Tibial artery (tissue), 4 donors: ENCODE measurements at regions not wholly inside any gene's neighbourhood (a gene's known extent, or its start where the extent isn't known, plus 50 kb on each side); places are given as distances from the start of the nearest gene placed in this dataset.

ENCODE experiments used
- DNase-seq, 2 donors: peaks; one replicate each; pipeline ENCODE4 v3.0.0-alpha.2; 2019
- H3K27ac ChIP-seq, 2 donors: fragments of 200-600 bp; sonication (generic) in 1 of 2; 1 replicate in 1 of 2; 2 replicates in 1 of 2; pipeline ENCODE4 v1.5.1; 2018 to 2019; ENCODE audit warnings: mild to moderate bottlenecking in 1 of 2
- H3K27me3 ChIP-seq, 2 donors: fragments of 200-600 bp; sonication (generic) in 1 of 2; one replicate each; pipeline versions ENCODE4 v1.5.1 to v1.6.0; 2016 to 2019
- H3K36me3 ChIP-seq, 3 donors: fragments of 200-600 bp; sonication (generic) in 2 of 3; one replicate each; pipeline ENCODE4 v1.5.1; 2016 to 2019; ENCODE audit warnings: mild to moderate bottlenecking in 2 of 3
- H3K4me1 ChIP-seq, 4 donors: fragments of 200-600 bp; sonication (generic) in 2 of 4; 1 replicate in 3 of 4; 2 replicates in 1 of 4; pipeline ENCODE4 v1.5.1; 2016 to 2019
- H3K4me3 ChIP-seq, 2 donors: fragments of 200-600 bp; sonication (generic) in 1 of 2; 1 replicate in 1 of 2; 2 replicates in 1 of 2; pipeline ENCODE4 v1.5.1; 2018 to 2019; ENCODE audit warnings: mild to moderate bottlenecking in 2 of 2
- H3K9me3 ChIP-seq, 3 donors: fragments of 200-600 bp; sonication (generic) in 1 of 3; one replicate each; pipeline ENCODE4 v1.5.1; 2016 to 2019
- intact Hi-C: fragments of 100-400 bp; cut with DNase I; formaldehyde crosslinking; loops from one replicate; pipeline ENCODE4 v1.15.0; 2023; ENCODE audit warnings: low total_unique reads
- TF ChIP-seq, protein P1 (sequence below), 2 experiments: fragments of 200-600 bp in 1 of 2; fragments of 450-650 bp in 1 of 2; IDR thresholded peaks; one replicate each; pipeline ENCODE4 v1.5.1; 2017 to 2019; ENCODE audit warnings: antibody characterized with exemption in 2 of 2, mild to moderate bottlenecking in 1 of 2, moderate library complexity in 1 of 2

DNA sequence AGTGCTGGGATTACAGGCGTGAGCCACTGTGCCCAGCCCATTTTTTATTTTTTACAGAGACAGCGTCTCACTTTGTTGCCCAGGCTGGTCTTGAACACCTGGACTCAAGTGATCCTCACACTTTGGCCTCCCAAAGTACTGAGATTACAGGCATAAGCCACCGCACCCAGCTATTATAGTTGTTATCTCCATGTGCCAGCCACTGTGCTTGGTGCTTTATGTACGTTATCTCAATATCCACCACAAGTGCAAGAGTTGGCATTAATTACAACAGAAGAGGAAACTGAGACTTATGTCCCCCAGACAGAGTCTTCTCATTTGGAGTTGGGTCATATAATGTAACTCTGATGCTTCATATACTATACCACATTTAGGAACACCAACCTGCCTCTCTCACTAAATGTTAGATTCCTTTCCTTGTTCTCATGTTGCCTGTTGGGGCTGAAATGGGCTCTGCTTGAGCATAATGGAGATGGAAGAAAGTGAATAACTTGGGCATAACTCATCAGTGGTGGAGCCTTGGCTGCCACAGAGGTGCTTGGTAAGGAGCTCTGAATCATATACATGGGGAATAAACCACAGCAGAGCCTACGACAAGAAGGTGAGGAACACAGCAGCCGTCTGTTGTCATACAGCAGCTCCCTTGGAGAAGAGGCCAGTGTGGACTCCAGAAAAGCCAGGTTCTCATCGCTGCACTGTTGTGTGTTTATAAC lies 84.3 kb downstream of the SPRY1 start:
- DNase-seq: no peak
- TF ChIP-seq, protein P1, sequence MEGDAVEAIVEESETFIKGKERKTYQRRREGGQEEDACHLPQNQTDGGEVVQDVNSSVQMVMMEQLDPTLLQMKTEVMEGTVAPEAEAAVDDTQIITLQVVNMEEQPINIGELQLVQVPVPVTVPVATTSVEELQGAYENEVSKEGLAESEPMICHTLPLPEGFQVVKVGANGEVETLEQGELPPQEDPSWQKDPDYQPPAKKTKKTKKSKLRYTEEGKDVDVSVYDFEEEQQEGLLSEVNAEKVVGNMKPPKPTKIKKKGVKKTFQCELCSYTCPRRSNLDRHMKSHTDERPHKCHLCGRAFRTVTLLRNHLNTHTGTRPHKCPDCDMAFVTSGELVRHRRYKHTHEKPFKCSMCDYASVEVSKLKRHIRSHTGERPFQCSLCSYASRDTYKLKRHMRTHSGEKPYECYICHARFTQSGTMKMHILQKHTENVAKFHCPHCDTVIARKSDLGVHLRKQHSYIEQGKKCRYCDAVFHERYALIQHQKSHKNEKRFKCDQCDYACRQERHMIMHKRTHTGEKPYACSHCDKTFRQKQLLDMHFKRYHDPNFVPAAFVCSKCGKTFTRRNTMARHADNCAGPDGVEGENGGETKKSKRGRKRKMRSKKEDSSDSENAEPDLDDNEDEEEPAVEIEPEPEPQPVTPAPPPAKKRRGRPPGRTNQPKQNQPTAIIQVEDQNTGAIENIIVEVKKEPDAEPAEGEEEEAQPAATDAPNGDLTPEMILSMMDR (IDR thresholded peaks at IDR 0.05): no peak
- no peak overlapping the region for H3K4me3 ChIP-seq
- H3K36me3 ChIP-seq: no peaks in the 10 kb centered on the region
- H3K27ac ChIP-seq: no peak overlapping the region
- intact Hi-C loops: no loop called here
- peaks cover 0 to 10% (median 3%) of the 10 kb centered on the region in 4 donors for H3K4me1 ChIP-seq
- H3K27me3 ChIP-seq: no peaks in the 10 kb centered on the region
- no peaks in the 10 kb centered on the region for H3K9me3 ChIP-seq

DNA sequence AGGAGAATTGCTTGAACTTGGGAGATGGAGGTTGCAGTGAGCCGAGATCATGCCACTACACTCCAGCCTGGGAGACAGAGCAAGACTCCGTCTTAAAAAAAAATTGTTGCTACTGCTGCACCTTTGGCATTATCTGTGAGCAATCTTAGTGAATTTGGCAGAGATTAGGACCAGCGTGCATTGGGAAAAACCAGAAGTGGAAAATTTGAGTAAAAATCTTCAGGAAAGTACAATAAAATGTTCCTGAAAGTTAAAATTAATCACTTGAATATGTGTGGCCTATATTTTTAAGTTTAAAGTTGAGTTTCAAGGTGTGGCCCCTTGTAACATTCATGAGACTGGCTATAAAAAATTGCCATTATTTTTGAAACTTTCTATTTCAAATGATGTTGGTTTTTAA lies 85.1 kb downstream of the SPRY1 start:
- peaks cover 0 to 10% (median 3%) of the 10 kb centered on the region in 4 donors for H3K4me1 ChIP-seq
- intact Hi-C loops: no loop called here
- no peaks in the 10 kb centered on the region for H3K36me3 ChIP-seq
- H3K27ac ChIP-seq: no peak overlapping the region
- H3K9me3 ChIP-seq: no peaks in the 10 kb centered on the region
- DNase-seq: no peak
- H3K27me3 ChIP-seq: no peaks in the 10 kb centered on the region
- TF ChIP-seq, protein P1 (IDR thresholded peaks at IDR 0.05): no peak
- H3K4me3 ChIP-seq: no peak overlapping the region

DNA sequence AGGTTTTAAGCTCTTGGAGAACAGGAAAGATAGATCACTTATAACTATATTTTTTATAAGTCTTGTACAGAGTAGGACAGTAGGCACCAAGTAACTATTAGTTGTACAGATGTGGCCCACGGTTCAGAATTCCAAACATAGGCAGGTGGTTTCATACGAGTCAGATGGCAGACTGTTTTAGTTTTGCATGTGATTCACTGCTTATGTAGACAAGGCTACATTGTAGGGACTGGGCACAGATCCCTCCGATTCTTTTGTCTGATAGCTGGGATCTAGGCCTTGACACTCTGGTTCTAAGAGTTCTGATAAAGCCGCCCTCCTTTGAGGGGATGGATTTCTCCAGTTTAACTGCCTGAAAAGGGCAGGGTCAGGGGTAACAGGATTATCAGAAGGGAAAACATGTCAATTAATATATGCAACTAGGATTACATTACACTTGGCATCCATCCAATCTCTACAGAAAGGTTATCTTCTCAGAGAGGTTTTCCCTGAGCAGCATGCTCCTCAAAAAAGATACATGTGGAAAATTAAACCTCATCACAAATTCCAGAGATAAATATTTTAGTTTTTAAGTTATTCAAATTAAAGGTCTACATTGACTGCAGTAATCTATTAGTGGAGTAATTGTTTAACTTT lies 87.8 kb downstream of the SPRY1 start:
- TF ChIP-seq, protein P1 (IDR thresholded peaks at IDR 0.05): no peak
- Histone ChIP-seq H3K36me3 (no peaks in the 10 kb centered on the region), H3K27me3 (no peaks in the 10 kb centered on the region), H3K4me1 (no peaks in the 10 kb centered on the region), H3K9me3 (no peaks in the 10 kb centered on the region), H3K27ac (no peak overlapping the region), H3K4me3 (no peak overlapping the region)
- no peak for DNase-seq
- intact Hi-C loops: no loop called here

DNA sequence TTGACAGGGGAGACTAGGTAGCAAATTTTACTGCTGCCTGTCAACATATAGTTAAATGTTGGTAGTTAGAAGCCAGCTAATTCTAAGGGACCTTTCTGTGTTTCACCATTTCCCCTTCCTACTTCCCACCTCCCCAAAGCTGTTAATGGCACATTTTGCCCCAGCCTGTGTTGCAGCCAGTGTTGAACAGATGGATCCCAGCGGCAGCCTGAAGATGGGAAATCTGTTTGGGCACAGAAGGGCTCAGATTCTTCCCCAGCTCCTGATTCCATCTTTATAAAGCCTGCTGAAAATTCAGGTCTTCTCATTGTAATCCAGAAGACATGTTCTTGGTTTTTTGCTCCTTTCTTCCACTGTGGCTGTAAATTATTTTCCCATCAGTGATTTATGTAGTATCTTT lies 89.0 kb downstream of the SPRY1 start:
- H3K36me3 ChIP-seq: no peaks in the 10 kb centered on the region
- intact Hi-C loops: no loop called here
- H3K27ac ChIP-seq: no peak overlapping the region
- no peak for DNase-seq
- no peaks in the 10 kb centered on the region for H3K9me3 ChIP-seq
- H3K4me3 ChIP-seq: no peak overlapping the region
- TF ChIP-seq, protein P1 (IDR thresholded peaks at IDR 0.05): no peak
- no peaks in the 10 kb centered on the region for H3K4me1 ChIP-seq
- no peaks in the 10 kb centered on the region for H3K27me3 ChIP-seq

DNA sequence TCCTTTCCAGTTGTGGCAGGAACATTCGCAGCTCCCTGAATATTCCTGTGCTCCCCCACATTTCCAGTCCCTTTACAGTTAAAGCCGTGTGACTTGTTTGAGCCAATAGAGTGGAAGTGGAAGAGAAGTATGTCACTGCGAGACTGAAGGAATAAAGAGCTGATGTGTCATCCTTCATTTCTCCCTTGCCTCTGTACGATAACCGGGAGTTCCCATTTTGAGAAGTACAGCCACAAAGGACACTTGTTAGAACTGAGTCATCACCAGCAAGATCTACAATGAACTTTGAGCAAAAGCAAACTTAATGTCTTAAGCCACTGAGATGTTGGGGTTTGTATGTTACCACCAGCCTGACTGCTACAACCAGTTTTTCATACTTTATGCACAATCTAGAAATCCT lies 92.3 kb downstream of the SPRY1 start:
- Histone ChIP-seq H3K9me3 (no peaks in the 10 kb centered on the region), H3K27ac (no peak overlapping the region), H3K4me1 (no peaks in the 10 kb centered on the region), H3K4me3 (no peak overlapping the region), H3K36me3 (no peaks in the 10 kb centered on the region), H3K27me3 (no peaks in the 10 kb centered on the region)
- DNase-seq: no peak
- TF ChIP-seq, protein P1 (IDR thresholded peaks at IDR 0.05): no peak
- intact Hi-C loops: no loop called here
